ENCODE measurements at regions not wholly inside any gene's neighbourhood (a gene's known extent, or its start where the extent isn't known, plus 50 kb on each side); places are given as distances from the start of the nearest gene placed in this dataset.

DNA sequence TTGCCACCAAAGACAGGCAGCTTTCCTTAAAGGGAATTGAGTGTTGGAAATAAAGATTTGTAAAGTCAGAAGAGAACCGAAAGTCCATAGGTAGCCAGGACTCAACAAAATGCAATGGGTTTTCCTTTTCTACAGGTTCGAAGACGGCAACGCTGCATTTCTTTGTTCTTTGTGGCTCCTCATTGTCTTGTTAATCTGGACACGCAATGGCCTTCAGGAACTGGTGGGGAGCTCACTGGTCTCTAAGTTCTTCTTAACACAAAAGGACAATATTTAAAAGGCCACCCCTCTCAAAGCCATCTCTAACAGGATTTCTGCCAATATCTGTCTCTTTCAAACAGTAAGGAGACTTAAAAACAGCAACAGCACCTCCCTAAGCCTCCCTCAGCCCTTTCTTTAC is 170.6 kb downstream of the RMI1 start:
- H3K4me3 ChIP-seq (ENCODE audit: low read length) = no peak overlapping the region
- no peak for DNase-seq (ENCODE audit: low read depth)
- TF ChIP-seq, protein P1, sequence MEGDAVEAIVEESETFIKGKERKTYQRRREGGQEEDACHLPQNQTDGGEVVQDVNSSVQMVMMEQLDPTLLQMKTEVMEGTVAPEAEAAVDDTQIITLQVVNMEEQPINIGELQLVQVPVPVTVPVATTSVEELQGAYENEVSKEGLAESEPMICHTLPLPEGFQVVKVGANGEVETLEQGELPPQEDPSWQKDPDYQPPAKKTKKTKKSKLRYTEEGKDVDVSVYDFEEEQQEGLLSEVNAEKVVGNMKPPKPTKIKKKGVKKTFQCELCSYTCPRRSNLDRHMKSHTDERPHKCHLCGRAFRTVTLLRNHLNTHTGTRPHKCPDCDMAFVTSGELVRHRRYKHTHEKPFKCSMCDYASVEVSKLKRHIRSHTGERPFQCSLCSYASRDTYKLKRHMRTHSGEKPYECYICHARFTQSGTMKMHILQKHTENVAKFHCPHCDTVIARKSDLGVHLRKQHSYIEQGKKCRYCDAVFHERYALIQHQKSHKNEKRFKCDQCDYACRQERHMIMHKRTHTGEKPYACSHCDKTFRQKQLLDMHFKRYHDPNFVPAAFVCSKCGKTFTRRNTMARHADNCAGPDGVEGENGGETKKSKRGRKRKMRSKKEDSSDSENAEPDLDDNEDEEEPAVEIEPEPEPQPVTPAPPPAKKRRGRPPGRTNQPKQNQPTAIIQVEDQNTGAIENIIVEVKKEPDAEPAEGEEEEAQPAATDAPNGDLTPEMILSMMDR (conservative IDR thresholded peaks at IDR 0.05; ENCODE audit: low read length) = no peak

DNA sequence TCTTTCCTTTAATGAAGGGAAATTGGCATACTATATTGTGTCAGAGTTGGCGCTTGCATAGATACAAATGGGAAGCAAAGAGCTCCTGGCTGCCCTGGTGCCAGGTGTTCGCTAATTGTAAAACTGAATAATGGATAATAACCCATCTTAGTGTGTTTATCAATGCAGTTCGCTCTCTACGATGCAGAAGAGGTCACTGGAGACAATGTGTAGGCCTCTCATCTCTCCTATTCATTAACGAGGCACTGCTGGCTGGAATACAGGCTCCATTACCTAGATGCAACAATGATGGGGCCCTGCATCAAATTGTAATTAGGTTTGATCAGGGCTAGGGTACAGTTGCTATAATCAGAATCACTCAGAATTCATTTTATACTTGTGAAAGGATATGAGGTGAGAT is 171.0 kb downstream of the RMI1 start:
- DNase-seq (ENCODE audit: low read depth) = no peak
- H3K4me3 ChIP-seq (ENCODE audit: low read length) = no peak overlapping the region
- TF ChIP-seq, protein P1 (conservative IDR thresholded peaks at IDR 0.05; ENCODE audit: low read length) = no peak

DNA sequence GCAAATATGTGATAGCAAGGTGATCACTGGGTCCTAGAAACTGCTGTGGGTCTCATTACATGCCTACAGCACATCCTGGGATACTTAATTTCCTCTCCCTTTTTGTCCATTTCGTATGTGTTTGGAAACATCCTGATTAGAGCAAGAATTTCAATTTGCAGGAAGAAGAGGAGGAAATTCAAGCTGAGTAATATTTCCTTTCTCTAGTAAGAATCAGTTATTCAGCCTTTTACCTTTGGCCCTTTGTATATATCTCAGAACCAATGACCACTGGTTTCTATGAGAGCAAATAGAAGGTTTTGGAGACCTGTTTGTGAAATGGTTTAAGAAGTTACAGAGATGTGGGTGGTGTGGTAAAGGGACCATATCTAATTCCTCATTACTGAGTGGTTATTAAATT is 171.6 kb downstream of the RMI1 start:
- H3K4me3 ChIP-seq (ENCODE audit: low read length) = no peak overlapping the region
- no peak for DNase-seq (ENCODE audit: low read depth)
- TF ChIP-seq, protein P1 (conservative IDR thresholded peaks at IDR 0.05; ENCODE audit: low read length) = no peak

DNA sequence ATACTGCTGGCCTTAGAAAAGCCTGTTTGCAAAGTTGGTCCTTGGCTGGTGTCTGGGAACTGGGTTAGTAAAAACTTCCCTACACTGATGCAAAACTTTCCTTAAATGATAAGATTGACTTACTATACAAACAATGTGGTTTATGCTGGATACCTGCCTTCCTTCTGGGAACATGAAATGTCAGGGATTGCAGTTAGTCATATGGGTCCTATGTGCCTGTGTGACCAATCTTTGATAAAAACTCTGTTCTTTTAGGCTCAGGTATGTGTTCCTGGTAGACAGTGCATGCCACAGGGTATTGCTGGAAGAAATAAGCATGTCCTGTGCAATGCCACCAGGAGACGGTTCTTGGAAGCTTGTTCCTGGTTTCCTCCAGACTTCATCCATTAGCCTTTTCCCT is 173.3 kb downstream of the RMI1 start:
- DNase-seq (ENCODE audit: low read depth) = peak; percentile 48
- TF ChIP-seq, protein P1 (conservative IDR thresholded peaks at IDR 0.05; ENCODE audit: low read length) = no peak
- H3K4me3 ChIP-seq (ENCODE audit: low read length) = no peak overlapping the region

DNA sequence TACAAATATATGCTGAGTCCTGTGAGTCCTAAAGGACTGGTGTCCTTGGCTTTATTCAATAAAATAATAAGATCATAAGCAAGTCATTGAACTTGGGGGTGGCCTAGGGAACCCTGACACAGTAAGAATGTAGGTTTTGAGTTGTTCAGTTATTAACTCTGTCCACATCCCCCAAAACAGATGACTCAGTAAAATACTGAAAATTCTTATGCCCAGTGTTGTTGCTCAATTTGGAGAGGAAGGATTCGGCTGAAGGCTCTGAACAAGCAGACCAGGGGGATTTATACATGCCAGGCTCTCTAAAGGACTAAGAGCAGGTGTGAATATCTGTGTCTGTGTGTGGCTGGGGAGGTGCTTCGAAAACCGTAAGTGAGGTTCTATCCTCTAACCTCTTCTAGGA is 173.7 kb downstream of the RMI1 start:
- TF ChIP-seq, protein P1 (conservative IDR thresholded peaks at IDR 0.05; ENCODE audit: low read length) = no peak
- DNase-seq (ENCODE audit: low read depth) = peak; percentile 82
- H3K4me3 ChIP-seq (ENCODE audit: low read length) = no peak overlapping the region

DNA sequence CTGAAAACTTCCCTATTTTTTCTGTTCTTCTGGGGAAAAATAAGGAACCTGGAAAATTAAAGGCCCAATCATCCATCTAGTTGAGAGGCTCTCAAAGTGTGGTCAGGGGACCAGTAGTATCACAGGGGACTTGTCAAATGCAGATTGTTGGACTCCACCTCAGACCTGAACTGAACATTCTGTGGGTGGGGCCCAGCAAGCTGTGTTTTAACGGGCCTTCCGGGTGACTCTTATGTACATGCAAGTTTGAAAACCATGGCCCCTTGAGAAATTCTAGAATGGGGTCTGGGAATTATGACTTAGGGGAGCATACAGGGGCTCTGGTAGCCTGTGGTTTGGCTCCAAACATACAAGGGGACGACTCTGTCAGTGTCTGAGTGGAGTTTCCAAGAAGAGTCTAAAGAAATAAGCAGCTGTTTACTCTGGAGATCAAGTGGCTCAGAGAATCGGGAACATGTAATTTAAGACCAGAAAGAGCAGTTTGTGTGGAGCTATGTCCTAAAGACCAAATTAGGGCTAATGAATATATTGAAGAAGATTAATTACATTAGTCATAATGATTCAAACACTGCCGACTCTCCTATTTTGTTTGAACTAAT is 177.4 kb downstream of the SLC28A3 start:
- H3K4me3 ChIP-seq (ENCODE audit: low read length) = no peak overlapping the region
- TF ChIP-seq, protein P1 (conservative IDR thresholded peaks at IDR 0.05; ENCODE audit: low read length) = no peak
- no peak for DNase-seq (ENCODE audit: low read depth)

DNA sequence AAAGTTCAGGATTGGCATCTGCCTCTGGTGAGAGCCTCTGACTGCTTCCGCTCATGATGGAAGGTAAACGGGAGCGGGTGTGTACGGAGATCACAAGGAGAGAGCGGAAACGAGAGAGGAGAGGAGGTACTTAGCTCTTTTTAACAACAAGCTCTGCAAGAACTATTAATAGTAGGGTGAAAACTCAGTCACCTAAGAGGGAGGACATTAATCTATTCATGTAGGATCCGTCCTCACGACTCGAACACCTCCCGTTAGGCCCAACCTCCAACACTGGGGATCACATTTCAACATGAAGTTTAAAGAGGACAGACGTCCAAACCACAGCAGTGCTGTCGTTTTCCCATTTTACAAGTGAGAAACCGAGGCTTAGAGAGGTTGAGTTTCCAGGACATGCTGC is 173.7 kb downstream of the SLC28A3 start:
- TF ChIP-seq, protein P1 (conservative IDR thresholded peaks at IDR 0.05; ENCODE audit: low read length) = no peak
- H3K4me3 ChIP-seq (ENCODE audit: low read length) = no peak overlapping the region
- no peak for DNase-seq (ENCODE audit: low read depth)
